ENCODE measurements at regions not wholly inside any gene's neighbourhood (a gene's known extent, or its start where the extent isn't known, plus 50 kb on each side); places are given as distances from the start of the nearest gene placed in this dataset.
A peak's percentile ranks its signal among the peaks of the same experiment; 100 is the strongest.
"Not testable (repeated sequence)": the region's sequence is repeated elsewhere in the genome, so short reads cannot be mapped to it uniquely, and the experiment has no call there.

- DNase-seq: no peak
These were observed 98.9 kb downstream of the OLIG3 start for GRCh38 chr6:137395316-137395715.

DNA sequence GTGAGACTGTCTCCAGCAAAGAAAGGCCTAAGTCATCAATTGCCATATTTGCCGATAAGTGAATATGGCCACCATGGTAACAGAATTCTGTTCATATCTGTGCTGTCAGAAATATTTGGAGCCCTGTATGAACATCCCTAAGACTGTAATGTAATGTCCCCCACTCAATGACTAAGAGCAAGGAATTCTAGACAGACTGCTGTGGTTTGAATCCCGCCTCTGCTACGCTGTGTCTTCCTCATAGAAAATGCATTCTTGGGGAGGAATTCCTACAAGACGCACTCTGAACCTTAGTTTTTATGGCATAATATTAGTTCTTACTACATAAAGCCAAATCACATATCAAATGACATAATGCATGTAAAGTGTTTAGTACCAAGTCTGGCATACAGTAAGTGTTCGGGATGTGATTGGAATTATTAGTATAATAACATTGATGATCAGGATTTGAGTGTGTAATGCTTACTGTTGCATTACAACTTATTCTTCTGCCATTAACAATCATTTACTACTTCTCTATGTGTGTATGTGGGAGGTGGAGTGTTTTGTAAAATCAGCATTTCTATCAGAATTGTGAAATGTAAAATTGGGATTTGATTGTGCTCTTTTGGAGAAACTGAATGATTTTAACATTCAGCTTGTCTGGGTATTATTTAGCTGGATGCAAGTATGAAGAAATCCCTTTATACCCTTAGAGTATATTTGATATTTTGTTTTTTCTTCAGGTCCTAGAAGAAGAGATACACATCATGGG lies 103.0 kb downstream of the OLIG3 start:
- DNase-seq: no peak

- peak in 2 of 3 experiments; percentile 54 to 89 for DNase-seq
These were observed 103.9 kb downstream of the OLIG3 start for GRCh38 chr6:137390334-137390733.

GRCh38 chr6:137389150-137389704 lies 105.0 kb downstream of the OLIG3 start:
- peak in 1 of 3 experiments; percentile 22 for DNase-seq

GRCh38 chr6:137387096-137387764 lies 107.0 kb downstream of the OLIG3 start:
- DNase-seq: peak; percentile 31 to 65 (median 52)

- DNase-seq: not testable (repeated sequence)
These were observed 110.9 kb downstream of the OLIG3 start for GRCh38 chr6:137383287-137383686.

GRCh38 chr6:137378090-137378369 lies 116.2 kb downstream of the OLIG3 start:
- DNase-seq: no peak

DNA sequence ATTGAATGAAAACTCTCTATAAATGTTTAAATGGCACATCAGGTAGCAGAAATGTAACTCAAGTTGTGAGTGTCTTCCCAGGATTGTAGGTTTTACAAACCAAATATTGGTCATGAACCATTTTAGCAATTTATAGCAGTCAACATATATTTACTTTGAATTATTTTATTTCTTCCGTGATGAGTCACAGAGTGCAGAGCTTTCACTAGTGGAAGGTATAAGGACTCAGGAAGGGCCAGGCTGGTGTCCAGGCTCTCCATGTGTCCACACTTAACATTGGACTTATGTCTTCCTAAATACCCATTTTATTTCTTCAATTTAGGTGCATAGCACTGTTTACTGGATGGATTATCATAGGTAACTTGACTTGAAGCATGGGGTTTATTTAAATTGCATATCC lies 120.9 kb downstream of the OLIG3 start:
- DNase-seq: no peak

GRCh38 chr6:137372532-137372931 lies 121.7 kb downstream of the OLIG3 start:
- no peak for DNase-seq

DNA sequence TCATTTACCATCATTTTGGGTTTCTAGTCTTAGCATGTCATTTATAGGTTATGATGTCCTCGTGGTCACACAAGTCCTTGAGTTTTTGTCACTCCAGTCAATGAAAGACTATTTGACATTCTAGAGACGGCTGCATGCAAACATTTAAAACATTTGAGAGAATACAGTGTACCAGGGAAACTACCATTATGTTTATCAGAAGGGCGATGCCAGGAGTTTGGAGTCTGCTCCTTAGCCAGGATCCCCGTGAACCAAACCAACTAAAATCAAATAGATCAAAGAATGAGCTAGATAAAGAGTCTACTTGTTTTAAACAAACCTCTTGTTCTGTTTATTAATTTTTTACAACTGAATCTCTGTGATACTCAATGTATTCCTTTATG lies 122.6 kb downstream of the OLIG3 start:
- DNase-seq: no peak

GRCh38 chr6:137370871-137371633 lies 123.1 kb downstream of the OLIG3 start:
- DNase-seq: no peak

DNA sequence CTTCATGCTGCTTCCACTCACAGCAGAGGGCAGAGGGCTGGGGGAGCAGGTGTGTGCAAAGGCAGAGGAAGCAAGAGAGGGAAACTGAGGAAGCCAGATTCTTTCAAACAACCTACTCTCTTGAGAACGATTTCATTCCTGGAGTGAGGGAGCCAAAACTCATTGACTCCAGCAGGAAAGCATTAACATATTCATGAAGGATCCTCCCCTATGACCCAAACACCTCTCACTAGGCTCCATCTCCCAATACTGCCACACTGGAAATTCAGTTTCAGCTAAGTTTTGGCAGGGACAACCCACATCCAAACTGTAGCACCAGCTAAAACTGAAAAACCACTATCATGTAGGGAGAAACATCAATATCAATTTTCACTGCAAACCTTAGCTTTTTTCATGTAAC lies 125.1 kb downstream of the OLIG3 start:
- DNase-seq: no peak

- no peak for DNase-seq
These were observed 128.3 kb downstream of the OLIG3 start for GRCh38 chr6:137365707-137366437.

- DNase-seq: no peak
These were observed 130.4 kb downstream of the OLIG3 start for GRCh38 chr6:137363805-137364138.

- no peak for DNase-seq
These were observed 131.1 kb downstream of the OLIG3 start for GRCh38 chr6:137362878-137363804.

- DNase-seq: no peak
These were observed 132.5 kb downstream of the OLIG3 start for GRCh38 chr6:137361701-137362100.

DNA sequence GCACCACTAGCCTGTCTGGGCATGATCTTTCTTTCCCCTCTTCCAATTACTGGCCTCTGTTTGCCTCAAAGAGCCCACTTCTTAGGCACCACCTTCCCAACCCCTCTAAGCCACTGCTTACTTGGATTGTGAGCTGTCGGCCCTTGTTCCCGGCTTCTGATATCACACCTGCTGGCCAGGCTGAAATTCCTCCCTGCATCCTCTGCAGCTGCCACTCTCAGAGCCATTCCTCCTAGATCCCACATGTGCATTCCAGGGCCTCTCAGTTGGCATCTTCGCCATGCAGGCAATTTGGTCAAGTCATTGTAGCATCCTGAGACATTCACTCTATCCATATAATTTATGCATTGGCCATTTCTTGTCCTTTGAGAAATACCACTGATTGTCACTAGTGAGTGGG lies 135.9 kb downstream of the OLIG3 start:
- peak in 1 of 3 experiments; percentile 50 for DNase-seq

DNA sequence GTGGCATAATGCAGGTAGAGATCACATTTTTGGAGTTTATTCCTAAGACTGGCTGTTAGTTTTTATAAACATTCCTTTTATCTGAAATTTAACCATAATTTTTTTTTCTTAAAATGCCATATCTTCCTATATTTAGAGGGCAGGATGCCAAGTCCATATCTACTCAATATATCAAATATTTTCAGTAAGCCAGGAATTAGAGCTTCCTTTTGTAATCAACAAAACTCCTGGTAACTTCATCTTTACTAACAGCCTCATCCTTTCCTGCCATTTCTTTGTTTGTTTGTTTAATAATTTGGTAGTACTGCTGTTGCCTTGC lies 136.3 kb downstream of the OLIG3 start:
- DNase-seq: no peak

GRCh38 chr6:137357263-137357947 lies 136.8 kb downstream of the OLIG3 start:
- DNase-seq: no peak

DNA sequence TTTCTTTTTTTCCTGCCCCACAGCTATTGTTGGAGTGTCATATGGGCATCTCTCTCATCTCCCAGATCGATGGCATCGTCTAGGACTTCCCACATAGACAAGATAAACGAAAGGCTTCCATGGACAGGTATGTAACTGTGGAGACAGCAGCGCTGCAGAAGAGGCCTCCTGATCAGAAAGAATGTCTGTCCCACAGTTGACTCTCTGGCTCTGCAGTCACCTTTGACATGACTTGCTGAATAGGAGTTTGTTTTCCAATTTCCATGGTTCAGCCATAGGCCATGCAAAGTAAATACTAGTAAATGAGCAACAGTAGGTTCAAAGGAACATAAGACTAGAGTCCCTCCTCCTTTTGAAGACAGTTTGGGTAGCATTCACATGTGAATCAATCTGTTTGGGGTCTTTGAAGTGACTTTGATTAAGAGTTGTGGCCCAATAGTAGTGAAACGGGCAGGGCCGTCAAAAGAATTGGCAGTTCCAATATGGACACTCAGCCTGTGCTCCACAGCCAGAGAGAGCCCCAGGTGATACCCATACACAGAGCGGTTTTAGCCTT lies 134.7 kb upstream of the IFNGR1 start:
- no peak for DNase-seq

DNA sequence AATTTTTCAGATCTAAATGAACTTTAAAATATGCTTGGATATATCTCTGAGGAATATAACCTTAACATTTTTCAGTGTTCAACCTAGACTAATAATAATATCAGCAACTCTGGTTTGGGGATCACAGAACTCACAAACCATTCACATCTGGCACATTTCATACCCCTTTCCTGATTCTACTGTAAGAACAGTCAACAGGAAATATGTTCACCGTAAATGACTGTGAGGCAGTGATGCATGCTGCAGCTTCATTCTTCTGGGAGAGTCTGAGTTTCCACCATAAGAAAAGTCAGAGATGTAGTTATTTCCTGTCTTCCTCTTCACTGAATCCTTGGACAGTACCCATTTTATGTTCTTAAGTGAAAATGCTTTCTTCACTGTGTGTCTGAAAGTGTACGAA lies 134.2 kb upstream of the IFNGR1 start:
- no peak for DNase-seq

All from NCI-H1417 (cell line).